ENCODE measurements at regions not wholly inside any gene's neighbourhood (a gene's known extent, or its start where the extent isn't known, plus 50 kb on each side); places are given as distances from the start of the nearest gene placed in this dataset.
"Not testable (repeated sequence)": the region's sequence is repeated elsewhere in the genome, so short reads cannot be mapped to it uniquely, and the experiment has no call there.

DNA sequence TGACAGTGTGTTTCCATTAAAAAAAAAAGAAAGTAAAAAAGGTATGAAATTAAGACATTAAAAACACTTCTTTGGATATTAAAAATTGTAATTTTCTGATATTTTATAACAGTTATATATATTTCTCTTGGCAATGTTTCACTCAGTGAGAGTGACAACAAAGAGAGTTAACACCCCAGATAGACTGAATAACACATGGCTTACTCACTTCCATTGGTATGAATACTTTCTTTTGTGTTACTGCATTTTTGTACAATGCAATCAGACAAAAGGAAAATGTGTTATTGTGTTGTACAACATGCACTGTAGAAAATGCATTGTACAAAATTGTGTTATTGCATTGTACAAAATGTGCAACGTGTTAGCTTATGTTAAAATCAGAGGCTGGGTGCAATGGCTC lies 676.6 kb upstream of the AMELY start:
- not testable (repeated sequence) for DNase-seq (ENCODE audit: low spot score)

- DNase-seq (ENCODE audit: low spot score) = no peak
These were observed 651.0 kb upstream of the AMELY start for GRCh38 chrY:7562541-7562940.

DNA sequence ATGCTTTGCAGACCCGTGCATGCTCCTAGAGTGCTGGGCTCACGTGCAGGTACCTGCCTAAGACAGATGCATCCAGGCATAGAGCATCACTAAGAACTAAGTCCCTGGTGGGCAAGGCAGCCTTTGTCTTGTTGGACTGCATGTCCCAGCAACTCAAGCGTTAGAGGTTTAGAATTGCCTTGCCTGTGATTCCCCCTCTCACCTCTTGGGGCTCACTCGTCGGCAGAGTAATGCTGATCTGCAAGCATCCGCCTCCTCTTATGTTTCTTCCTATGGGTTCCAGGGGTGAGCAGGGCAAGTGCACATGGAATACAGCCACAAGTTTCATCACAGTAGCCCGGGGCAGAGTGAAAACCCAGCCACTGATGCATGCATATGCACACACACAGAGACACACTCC lies 646.1 kb upstream of the AMELY start:
- no peak for DNase-seq (ENCODE audit: low spot score)

DNA sequence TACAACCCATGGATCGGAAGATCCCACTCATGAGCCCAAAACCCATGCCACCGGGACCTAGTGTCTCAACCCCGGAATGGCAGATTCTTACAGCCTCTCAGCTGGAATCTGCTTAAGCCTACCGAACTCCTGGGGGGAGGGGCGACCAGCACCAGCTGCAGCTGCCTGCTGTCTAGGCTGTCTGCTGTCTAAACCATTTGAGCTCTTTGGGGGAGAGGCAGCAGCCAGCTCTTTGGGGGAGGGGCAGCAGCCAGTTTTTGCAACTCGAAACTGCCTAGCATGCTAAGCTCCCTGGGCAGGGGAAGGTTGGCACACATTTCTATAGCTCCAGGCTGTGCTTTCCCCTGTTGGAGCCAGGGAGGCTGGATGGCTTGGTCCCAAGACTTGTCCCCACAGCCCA lies 643.5 kb upstream of the AMELY start:
- DNase-seq (ENCODE audit: low spot score) = no peak

DNA sequence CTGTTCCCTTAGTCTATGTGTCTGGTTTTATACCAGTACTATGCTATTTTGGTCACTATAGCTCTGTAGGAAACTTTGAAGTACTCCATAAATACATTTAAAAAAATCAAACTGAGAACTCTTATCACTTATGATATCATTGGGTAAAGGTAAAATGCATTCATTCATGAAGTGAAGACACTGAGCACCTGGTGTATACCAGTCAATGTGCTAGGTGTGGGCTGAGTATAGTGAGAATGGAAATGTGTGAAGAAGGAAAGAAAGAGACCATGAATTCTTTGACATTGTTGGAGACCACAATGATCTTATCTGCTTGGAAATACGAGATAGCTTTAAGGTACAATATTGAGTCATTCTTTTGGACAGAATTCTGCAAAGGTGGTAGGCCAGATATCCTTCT lies 633.5 kb upstream of the AMELY start:
- DNase-seq (ENCODE audit: low spot score) = no peak

- DNase-seq (ENCODE audit: low spot score) = no peak
These were observed 632.7 kb upstream of the AMELY start for GRCh38 chrY:7544172-7544770.

- no peak for DNase-seq (ENCODE audit: low spot score)
These were observed 632.0 kb upstream of the AMELY start for GRCh38 chrY:7543506-7543905.

DNA sequence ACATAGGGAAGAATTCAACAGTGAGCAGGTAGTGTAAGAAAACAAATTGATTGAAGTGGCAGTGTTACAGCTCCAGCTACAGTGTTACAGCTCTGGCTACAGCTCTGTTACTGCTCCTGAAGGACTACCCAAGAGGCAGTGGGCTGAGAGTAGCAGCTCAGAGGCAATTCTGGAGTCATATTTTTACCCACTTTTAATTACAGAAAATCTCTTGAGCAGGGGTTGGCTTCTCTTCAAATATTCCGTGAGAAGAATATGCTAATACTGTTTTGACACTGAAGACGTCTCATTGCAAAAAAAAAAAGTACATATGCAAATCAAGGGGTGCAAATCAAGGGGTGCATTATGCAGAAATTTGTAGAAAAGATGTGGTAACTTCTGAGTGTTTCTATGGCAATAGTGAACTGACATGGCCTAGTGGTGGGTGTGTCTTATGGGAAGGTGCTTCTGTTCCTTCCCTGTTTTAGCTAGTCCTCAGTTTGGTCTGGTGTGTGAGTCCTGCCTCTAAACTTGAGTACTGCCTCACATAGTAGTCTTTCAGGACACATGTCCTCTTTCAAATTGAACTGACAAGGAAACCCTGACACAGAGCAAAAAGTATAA lies 630.8 kb upstream of the AMELY start:
- peak; percentile 11 for DNase-seq (ENCODE audit: low spot score)

DNA sequence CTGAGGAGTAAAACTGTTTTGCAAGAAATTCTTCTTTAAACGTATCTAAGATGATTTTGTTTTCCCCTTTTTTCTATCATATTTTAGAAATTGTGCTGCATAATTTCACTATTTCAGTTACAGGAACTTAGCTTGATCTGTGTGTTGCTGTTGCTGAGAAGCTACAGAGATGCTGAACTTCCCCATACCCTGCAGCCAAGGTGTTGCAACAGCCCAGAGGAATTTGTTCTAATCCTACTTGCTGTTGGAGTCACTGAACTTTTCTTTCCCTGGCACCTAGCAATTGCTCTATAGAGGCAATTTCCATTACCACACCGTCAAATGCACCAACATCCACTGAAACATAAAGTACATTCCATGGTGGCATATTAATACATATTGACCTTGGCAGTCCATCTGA lies 617.8 kb upstream of the AMELY start:
- no peak for DNase-seq (ENCODE audit: low spot score)

- not testable (repeated sequence) for DNase-seq (ENCODE audit: low spot score)
These were observed 616.0 kb upstream of the AMELY start for GRCh38 chrY:7527568-7527967.

GRCh38 chrY:7518387-7518786 lies 606.8 kb upstream of the AMELY start:
- DNase-seq (ENCODE audit: low spot score) = no peak

- no peak for DNase-seq (ENCODE audit: low spot score)
These were observed 604.7 kb upstream of the AMELY start for GRCh38 chrY:7516268-7516667.

- no peak for DNase-seq (ENCODE audit: low spot score)
These were observed 604.3 kb upstream of the AMELY start for GRCh38 chrY:7515812-7516211.

DNA sequence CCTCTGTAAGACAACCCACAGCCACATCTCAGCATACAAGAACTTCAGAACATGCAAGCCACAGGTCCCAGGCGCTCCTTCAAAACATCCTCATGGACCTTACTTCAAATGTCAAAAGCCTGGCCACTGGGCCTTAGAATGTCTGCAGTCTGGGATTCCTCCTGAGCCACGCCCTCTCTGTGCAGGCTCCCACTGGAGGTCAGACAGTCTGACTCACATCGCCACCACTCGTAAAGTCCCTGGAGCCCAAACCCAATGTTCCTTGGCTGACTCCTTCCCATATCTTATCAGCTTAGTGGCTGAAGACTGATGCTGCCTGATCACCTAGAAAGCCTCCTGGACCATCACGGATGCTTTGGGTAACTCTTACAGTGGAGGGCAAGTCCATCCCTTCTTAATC lies 591.3 kb upstream of the AMELY start:
- no peak for DNase-seq (ENCODE audit: low spot score)

DNA sequence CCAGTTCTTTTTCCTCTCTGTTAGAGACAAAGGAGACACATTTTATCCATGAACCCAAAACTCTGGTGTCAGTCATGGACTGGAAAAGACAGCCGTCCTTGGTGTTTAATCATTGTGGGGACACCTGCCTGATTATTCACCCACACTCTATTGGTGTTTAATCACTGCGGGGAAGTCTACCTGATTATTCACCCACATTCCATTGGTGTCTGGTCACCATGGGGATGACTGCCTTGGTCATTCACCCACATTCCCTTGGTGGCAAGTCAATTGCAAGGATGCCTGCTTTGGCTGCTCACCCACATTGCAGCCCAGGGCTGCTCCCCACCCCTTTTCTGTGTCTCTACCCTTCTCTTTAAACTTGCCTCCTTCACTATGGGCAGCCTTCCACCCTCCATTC lies 589.7 kb upstream of the AMELY start:
- DNase-seq (ENCODE audit: low spot score) = no peak

GRCh38 chrY:7496001-7496400 lies 584.4 kb upstream of the AMELY start:
- no peak for DNase-seq (ENCODE audit: low spot score)

DNA sequence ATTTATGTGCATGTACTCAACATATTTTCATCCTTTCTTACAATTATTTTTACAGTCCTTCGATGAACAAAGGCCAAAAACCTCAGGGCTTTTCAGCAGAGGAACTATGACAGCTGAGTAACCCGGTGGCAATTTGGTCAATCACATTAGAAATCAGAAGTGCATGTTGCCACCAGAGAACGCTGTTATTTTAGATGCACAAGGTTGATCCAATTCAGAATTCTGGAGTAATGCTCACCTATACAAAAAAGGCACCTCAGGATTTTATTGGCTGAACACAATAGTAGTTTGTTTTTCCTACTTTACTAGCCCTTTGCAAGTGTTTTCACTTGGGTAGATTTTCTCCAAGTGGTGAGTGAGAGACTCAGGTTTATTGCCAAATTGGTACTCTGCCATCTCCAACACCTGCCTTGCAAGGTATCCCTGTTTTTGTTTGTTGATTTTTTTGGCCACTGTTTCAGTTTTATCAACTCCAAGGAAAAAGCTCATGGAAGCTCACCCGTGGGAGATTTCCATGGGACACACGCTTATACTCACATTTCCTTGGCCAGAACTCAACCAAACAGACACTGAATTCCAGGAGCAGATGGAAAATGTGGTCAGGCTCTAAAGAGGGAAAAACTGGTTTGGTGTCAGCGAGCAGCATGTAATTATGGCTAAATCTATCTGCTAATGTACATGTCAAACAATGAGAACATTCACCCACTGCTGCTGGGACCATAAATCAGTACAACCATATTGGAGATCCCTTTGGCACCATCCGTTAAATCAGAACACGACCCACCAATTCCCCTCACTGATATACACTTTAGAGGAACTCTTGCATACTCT lies 573.1 kb upstream of the AMELY start:
- not testable (repeated sequence) for DNase-seq (ENCODE audit: low spot score)

- DNase-seq (ENCODE audit: low spot score) = no peak
These were observed 560.4 kb upstream of the AMELY start for GRCh38 chrY:7471976-7472375.

DNA sequence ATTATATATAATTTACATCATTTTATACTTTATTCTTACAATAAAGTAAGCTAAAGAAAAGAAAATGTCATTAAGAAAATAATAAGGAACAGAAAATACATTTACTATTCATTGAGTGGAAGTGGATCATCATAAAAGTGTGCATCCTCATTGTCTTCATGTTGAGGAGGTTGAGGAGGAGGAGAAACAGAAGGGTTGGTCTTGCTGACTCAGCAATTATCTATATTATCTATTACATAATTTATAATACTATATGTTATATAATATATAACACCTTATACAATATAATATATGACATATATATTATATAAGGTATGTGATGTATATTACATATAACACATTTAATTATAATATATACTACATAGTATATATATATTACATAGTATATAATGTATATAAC lies 558.5 kb upstream of the AMELY start:
- DNase-seq (ENCODE audit: low spot score) = no peak

DNA sequence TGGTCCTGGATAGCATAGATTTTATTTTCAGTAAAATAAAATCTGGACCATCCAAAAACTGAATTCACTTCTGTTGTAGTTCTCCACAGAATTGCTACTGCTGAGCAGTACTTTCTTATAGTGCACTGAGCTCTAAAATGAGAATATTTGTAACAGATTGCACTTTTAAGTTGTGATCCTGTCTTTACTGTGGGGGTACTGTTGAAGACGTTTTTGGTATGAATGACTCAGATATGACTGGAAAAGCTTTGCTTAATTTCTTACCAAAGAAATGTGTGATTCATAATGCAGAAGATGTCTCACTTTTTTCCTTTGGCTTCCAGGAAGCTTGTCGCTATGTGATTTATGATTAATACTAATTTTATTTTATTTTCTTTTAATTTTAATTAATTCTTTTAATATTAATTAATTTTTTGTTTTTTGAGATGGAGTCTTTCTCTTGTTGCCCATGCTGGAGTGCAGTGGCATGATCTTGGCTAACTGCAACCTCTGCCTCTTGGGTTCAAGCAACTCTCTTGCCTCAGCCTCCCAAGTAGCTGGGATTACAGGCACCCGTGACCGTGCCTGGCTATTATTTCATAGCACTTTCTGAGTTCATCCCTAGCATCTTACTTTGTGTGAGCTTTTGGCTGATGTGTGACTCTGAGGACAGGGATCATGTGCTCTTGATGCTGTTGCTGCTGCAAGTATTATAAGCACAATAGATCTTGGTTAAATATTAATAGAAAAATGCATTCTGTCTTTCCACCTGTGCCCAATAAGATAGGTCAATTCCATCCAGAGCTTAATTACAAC lies 557.6 kb upstream of the AMELY start:
- DNase-seq (ENCODE audit: low spot score) = no peak

DNA sequence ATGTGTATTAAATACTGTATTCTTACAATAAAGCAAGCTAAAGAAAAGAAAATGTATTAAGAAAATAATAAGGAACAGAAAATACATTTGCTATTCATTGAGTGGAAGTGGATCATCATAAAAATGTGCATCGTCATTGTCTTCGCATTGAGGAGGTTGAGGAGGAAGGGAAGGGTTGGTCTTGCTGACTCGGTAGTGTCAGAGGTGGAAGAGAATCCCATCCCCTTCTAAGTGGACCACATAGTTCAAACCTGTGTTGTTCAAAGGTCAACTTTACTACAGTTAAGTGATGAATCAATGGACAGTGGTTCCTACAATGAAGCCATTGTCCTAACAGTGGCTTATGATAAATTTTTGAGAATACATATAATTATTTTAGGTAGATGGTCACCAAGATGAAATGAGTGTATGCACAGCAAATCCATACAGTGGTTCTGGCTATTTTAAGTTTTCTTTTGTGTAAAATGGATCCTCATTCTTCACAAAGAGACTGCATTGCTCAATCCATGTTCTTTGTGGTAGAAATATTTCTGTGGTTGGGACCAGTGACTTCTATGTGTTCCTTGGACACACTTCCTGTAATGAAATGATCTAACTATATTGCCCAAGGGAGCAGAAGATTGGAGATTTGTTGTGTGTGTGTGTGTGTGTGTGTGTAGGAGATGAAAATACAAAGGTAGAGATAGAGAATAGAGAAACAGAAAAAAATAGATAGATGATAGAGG lies 556.4 kb upstream of the AMELY start:
- DNase-seq (ENCODE audit: low spot score) = no peak

DNA sequence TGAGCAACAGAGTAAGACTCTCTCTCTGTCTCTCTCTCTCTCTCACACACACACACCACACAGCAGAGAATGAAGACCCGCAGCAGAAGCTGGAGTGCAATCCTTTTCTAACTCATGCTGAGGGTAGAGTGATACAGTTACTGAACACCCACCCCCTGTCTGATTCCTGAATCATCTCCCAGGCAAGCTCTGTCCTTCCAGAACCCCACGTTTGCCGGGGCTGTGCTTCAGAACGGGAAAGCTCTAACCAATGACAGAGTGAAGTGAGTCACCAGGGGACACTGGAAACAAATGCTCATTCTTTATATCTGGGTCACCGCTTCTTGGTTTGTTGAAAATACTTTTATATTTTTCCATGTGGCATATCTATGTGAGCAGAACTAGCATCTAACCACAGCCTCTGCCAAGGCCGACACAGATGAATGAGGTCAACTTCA lies 553.7 kb upstream of the AMELY start:
- no peak for DNase-seq (ENCODE audit: low spot score)
